ENCODE measurements at regions not wholly inside any gene's neighbourhood (a gene's known extent, or its start where the extent isn't known, plus 50 kb on each side); places are given as distances from the start of the nearest gene placed in this dataset.

DNA sequence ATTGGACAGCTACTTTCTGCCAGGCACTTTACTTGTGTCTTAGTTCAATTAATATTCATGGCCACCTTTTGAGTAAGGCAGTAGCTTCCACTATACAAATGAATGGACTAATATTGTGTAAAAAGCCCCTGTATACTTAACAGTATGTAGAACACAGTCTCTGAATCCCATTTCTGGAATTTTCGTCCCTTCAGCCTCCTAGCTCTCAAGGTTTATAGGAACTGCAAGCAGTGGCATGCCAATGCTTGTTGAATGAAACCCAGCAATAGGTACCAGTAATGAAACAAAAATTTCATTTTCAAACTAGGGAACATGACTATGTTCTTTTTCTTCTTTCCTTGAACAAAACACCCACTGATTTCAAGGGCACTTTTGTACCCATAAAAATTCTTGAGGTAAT, 361.6 kb downstream of the TDRD3 start:
- TF ChIP-seq HDAC6 (IDR thresholded peaks at IDR 0.05; ENCODE audit: low read depth, low read length) (no peak), POLR2AphosphoS5 (IDR thresholded peaks at IDR 0.05; ENCODE audit: low read depth, low read length) (no peak), POLR2A (IDR thresholded peaks at IDR 0.05; ENCODE audit: control extremely low read depth in 1 of 2, low read depth in 2 of 2, low read length in 2 of 2) (no peak), BCL11A (IDR thresholded peaks at IDR 0.05; ENCODE audit: low read depth in 2 of 2, low read length in 2 of 2) (no peak), EGR1 (IDR thresholded peaks at IDR 0.05; ENCODE audit: borderline replicate concordance, low read depth, low read length) (no peak), YY1 (IDR thresholded peaks at IDR 0.05; ENCODE audit: low read depth, low read length) (no peak)
- TF ChIP-seq, protein P1, sequence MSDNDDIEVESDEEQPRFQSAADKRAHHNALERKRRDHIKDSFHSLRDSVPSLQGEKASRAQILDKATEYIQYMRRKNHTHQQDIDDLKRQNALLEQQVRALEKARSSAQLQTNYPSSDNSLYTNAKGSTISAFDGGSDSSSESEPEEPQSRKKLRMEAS (IDR thresholded peaks at IDR 0.05) = no peak
